ENCODE measurements at regions not wholly inside any gene's neighbourhood (a gene's known extent, or its start where the extent isn't known, plus 50 kb on each side); places are given as distances from the start of the nearest gene placed in this dataset.

- no peak for TF ChIP-seq ARID4B (CRISPR knock-in tag; IDR thresholded peaks at IDR 0.05)
- no peak for TF ChIP-seq MAFK (IDR thresholded peaks at IDR 0.05; ENCODE audit: low read length)
- TF ChIP-seq ZC3H11A (IDR thresholded peaks at IDR 0.05; ENCODE audit: low read depth, low read length), result no peak
- TF ChIP-seq SRSF7 (optimal IDR thresholded peaks at IDR 0.05; ENCODE audit: low read depth, low read length), result no peak
- TF ChIP-seq, protein P1, sequence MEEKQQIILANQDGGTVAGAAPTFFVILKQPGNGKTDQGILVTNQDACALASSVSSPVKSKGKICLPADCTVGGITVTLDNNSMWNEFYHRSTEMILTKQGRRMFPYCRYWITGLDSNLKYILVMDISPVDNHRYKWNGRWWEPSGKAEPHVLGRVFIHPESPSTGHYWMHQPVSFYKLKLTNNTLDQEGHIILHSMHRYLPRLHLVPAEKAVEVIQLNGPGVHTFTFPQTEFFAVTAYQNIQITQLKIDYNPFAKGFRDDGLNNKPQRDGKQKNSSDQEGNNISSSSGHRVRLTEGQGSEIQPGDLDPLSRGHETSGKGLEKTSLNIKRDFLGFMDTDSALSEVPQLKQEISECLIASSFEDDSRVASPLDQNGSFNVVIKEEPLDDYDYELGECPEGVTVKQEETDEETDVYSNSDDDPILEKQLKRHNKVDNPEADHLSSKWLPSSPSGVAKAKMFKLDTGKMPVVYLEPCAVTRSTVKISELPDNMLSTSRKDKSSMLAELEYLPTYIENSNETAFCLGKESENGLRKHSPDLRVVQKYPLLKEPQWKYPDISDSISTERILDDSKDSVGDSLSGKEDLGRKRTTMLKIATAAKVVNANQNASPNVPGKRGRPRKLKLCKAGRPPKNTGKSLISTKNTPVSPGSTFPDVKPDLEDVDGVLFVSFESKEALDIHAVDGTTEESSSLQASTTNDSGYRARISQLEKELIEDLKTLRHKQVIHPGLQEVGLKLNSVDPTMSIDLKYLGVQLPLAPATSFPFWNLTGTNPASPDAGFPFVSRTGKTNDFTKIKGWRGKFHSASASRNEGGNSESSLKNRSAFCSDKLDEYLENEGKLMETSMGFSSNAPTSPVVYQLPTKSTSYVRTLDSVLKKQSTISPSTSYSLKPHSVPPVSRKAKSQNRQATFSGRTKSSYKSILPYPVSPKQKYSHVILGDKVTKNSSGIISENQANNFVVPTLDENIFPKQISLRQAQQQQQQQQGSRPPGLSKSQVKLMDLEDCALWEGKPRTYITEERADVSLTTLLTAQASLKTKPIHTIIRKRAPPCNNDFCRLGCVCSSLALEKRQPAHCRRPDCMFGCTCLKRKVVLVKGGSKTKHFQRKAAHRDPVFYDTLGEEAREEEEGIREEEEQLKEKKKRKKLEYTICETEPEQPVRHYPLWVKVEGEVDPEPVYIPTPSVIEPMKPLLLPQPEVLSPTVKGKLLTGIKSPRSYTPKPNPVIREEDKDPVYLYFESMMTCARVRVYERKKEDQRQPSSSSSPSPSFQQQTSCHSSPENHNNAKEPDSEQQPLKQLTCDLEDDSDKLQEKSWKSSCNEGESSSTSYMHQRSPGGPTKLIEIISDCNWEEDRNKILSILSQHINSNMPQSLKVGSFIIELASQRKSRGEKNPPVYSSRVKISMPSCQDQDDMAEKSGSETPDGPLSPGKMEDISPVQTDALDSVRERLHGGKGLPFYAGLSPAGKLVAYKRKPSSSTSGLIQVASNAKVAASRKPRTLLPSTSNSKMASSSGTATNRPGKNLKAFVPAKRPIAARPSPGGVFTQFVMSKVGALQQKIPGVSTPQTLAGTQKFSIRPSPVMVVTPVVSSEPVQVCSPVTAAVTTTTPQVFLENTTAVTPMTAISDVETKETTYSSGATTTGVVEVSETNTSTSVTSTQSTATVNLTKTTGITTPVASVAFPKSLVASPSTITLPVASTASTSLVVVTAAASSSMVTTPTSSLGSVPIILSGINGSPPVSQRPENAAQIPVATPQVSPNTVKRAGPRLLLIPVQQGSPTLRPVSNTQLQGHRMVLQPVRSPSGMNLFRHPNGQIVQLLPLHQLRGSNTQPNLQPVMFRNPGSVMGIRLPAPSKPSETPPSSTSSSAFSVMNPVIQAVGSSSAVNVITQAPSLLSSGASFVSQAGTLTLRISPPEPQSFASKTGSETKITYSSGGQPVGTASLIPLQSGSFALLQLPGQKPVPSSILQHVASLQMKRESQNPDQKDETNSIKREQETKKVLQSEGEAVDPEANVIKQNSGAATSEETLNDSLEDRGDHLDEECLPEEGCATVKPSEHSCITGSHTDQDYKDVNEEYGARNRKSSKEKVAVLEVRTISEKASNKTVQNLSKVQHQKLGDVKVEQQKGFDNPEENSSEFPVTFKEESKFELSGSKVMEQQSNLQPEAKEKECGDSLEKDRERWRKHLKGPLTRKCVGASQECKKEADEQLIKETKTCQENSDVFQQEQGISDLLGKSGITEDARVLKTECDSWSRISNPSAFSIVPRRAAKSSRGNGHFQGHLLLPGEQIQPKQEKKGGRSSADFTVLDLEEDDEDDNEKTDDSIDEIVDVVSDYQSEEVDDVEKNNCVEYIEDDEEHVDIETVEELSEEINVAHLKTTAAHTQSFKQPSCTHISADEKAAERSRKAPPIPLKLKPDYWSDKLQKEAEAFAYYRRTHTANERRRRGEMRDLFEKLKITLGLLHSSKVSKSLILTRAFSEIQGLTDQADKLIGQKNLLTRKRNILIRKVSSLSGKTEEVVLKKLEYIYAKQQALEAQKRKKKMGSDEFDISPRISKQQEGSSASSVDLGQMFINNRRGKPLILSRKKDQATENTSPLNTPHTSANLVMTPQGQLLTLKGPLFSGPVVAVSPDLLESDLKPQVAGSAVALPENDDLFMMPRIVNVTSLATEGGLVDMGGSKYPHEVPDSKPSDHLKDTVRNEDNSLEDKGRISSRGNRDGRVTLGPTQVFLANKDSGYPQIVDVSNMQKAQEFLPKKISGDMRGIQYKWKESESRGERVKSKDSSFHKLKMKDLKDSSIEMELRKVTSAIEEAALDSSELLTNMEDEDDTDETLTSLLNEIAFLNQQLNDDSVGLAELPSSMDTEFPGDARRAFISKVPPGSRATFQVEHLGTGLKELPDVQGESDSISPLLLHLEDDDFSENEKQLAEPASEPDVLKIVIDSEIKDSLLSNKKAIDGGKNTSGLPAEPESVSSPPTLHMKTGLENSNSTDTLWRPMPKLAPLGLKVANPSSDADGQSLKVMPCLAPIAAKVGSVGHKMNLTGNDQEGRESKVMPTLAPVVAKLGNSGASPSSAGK (IDR thresholded peaks at IDR 0.05), result peak; percentile 48
- TF ChIP-seq, protein P2, sequence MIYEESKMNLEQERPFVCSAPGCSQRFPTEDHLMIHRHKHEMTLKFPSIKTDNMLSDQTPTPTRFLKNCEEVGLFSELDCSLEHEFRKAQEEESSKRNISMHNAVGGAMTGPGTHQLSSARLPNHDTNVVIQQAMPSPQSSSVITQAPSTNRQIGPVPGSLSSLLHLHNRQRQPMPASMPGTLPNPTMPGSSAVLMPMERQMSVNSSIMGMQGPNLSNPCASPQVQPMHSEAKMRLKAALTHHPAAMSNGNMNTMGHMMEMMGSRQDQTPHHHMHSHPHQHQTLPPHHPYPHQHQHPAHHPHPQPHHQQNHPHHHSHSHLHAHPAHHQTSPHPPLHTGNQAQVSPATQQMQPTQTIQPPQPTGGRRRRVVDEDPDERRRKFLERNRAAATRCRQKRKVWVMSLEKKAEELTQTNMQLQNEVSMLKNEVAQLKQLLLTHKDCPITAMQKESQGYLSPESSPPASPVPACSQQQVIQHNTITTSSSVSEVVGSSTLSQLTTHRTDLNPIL (CRISPR knock-in tag; IDR thresholded peaks at IDR 0.05), result no peak
- no peak for TF ChIP-seq GABPB1 (CRISPR knock-in tag; IDR thresholded peaks at IDR 0.05)
- TF ChIP-seq ETV1 (tag; conservative IDR thresholded peaks at IDR 0.05; ENCODE audit: low read depth), result peak; percentile 67
- TF ChIP-seq SMC3 (conservative IDR thresholded peaks at IDR 0.05; ENCODE audit: insufficient read depth, low read depth, low read length), result peak; percentile 63; the same call in 1 of the 2 replicates
Observed at GRCh38 chr20:51318058-51318949, 224.2 kb downstream of the NFATC2 start (continued).

Data from K562 (cell line).